ENCODE measurements at regions not wholly inside any gene's neighbourhood (a gene's known extent, or its start where the extent isn't known, plus 50 kb on each side); places are given as distances from the start of the nearest gene placed in this dataset.

DNA sequence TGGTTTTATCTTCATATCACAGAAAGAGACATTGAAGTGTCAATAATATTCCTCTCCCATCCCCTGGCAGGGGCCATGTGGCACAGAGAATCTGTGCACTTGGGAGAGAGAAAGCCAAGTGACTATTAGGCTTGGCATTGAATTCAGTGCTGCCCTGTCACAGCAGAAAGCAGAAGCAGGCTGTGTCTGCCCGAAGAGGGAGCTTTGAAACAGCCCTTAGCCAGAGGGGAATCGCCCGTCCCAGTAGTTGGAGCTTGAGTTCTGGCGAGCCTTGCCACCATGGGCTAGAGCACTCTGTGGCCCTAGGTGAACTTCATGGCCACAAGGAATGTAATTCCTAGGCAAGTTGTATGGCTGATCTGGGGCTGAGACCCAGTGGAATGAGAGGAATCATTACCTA lies 282.5 kb upstream of the PCDH10 start:
- TF ChIP-seq, protein P1, sequence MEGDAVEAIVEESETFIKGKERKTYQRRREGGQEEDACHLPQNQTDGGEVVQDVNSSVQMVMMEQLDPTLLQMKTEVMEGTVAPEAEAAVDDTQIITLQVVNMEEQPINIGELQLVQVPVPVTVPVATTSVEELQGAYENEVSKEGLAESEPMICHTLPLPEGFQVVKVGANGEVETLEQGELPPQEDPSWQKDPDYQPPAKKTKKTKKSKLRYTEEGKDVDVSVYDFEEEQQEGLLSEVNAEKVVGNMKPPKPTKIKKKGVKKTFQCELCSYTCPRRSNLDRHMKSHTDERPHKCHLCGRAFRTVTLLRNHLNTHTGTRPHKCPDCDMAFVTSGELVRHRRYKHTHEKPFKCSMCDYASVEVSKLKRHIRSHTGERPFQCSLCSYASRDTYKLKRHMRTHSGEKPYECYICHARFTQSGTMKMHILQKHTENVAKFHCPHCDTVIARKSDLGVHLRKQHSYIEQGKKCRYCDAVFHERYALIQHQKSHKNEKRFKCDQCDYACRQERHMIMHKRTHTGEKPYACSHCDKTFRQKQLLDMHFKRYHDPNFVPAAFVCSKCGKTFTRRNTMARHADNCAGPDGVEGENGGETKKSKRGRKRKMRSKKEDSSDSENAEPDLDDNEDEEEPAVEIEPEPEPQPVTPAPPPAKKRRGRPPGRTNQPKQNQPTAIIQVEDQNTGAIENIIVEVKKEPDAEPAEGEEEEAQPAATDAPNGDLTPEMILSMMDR (IDR thresholded peaks at IDR 0.05) = no peak
- ATAC-seq (ENCODE audit: low FRiP score) (no peak), DNase-seq (ENCODE audit: low spot score) (no peak)

DNA sequence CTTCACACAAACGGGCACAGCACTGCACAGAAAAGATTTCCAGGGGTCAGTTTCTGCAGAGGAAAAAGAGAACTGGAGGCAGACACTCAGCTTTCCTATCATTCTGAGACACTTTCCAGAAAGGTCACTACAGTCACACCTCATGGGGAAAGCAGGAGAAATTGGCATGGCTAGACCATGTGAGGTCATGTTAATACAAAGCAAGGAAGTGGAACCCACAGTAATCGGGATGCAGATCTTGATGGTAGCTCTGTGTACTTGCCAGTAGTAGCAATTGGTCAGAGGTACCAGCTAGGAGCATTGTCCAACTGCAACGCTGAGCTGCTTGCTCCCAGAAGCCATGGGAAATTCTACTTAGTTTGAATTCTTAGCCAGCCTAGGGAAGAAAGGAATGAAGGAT lies 255.3 kb upstream of the PCDH10 start:
- no peak for ATAC-seq (ENCODE audit: low FRiP score)
- TF ChIP-seq, protein P1 (IDR thresholded peaks at IDR 0.05) = no peak
- DNase-seq (ENCODE audit: low spot score) = no peak

DNA sequence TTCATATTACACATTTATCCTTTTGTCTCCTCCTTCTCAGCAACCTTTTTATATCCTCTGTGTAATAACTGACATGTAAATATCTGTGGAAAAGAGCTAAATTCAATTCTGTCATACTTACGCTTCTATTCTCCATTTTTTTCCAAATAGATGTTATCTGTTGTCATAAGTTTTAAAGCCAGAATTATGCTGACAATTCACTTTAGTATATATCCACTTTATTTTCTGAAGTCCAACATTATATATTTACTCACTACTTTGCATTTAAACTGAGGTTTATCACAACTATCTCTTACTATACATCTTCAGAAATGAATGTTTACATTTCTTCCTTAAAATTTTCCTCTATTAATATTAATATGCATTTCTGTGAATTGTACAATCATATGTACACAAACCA lies 247.9 kb upstream of the PCDH10 start:
- no peak for ATAC-seq (ENCODE audit: low FRiP score)
- TF ChIP-seq, protein P1 (IDR thresholded peaks at IDR 0.05) = no peak
- DNase-seq (ENCODE audit: low spot score) = no peak

DNA sequence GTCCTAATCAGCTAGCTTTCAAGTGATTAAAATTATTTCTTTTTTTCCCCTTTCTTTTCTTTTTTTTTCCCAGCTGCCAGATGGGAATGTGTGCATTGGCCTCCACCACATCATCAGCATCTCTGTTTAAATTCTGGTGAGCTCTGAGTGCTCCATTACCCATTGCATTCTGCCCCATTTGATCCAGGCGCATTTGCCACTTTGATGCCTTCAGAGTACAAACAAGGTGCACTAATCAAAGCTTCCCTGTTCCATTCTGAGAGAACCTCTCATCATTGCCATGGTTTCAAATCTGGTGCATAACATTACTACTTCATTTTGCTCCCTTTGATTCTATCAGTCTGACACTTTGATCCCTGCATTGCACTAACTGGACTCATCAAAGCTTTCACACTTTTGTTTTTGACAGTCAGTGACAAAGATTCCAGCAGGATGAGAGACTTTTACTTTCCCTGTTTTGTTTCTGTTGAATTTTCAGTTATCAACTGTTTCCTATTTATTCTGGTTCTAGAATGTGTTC lies 238.8 kb upstream of the PCDH10 start:
- DNase-seq (ENCODE audit: low spot score) (no peak), ATAC-seq (ENCODE audit: low FRiP score) (no peak)
- TF ChIP-seq, protein P1 (IDR thresholded peaks at IDR 0.05) = no peak

DNA sequence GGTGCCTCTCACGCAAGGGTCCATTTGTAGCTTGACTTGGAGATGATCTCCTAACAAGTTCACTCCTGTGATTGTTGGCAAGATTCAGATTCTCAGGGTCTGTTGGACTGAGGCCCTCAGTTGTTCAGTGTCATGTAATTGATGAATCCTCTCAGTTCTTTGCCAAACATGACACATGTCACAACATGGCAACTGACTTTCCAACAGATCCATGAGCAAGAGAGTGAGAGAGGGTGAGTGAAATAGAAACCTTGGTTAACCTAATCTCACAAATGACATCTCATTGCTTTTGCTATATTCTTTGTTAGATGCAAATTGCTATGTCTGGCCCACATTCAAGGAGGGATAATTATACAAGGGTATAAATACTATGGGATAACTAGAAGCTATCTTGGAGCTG lies 231.0 kb upstream of the PCDH10 start:
- TF ChIP-seq, protein P1 (IDR thresholded peaks at IDR 0.05) = no peak
- ATAC-seq (ENCODE audit: low FRiP score) (no peak), DNase-seq (ENCODE audit: low spot score) (no peak)

DNA sequence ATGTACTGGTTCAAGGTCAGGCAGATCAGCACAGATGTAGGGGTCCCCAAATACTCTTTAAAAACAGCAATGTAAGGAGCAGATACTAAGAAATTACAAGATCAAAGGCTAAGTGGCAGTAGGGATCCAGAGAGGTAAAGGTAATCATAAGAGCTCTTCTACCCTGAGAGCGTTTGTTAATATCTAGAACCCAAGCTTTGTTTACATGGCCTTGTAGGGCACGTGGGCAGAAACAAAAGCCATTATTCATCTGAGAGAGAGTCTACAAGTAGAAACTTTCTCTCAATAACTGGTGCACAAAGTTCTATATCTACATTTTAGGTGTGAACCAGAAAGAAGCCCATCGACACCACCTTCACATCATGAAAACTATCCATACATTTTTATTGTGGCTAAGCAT lies 225.6 kb upstream of the PCDH10 start:
- DNase-seq (ENCODE audit: low spot score) (no peak), ATAC-seq (ENCODE audit: low FRiP score) (no peak)
- TF ChIP-seq, protein P1 (IDR thresholded peaks at IDR 0.05) = no peak

DNA sequence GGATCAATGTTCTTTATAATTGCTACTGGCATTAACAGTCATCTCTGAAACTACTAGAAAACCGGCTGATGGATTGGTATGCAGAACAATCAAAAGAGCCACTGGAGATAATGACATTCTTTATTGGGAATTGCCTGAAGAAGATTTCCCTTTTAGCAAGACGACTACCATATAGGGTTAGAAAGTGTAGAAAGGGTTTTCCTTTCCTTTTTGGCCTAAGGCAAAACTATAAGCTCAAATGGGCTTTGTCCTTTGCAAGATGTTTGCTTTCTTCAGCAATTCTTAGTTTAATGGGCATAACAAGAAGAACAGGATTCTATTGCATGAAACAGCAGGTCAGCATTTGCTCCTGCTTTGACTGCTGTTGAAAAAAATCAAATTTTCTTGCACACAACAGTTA lies 214.2 kb upstream of the PCDH10 start:
- DNase-seq (ENCODE audit: low spot score) (no peak), ATAC-seq (ENCODE audit: low FRiP score) (no peak)
- TF ChIP-seq, protein P1 (IDR thresholded peaks at IDR 0.05) = no peak

Measured in omental fat pad (tissue), 3 donors.